ENCODE measurements at regions not wholly inside any gene's neighbourhood (a gene's known extent, or its start where the extent isn't known, plus 50 kb on each side); places are given as distances from the start of the nearest gene placed in this dataset.

GRCh38 chr4:126991965-126992364, 640.8 kb upstream of the INTU start:
- Histone ChIP-seq H3K4me1 (ENCODE audit: control insufficient read depth, extremely low read depth, insufficient read depth, low read length) (peaks cover under 1% of the 10 kb centered on the region), H3K4me2 (ENCODE audit: extremely low read depth, insufficient read depth, low read length) (no peak overlapping the region), H3K79me2 (ENCODE audit: control insufficient read depth, insufficient read depth, low read length) (no peaks in the 10 kb centered on the region), H3K9ac (ENCODE audit: insufficient read depth, low read length) (no peak overlapping the region), H3K27me3 (ENCODE audit: control insufficient read depth, insufficient read depth, low read length) (no peaks in the 10 kb centered on the region), H2AFZ (ENCODE audit: low read length) (no peak overlapping the region), H3K36me3 (ENCODE audit: control insufficient read depth, insufficient read depth, low read length) (no peaks in the 10 kb centered on the region), H3K4me3 (replicated peaks in 1 of 4; ENCODE audit: control extremely low read depth in 1 of 4, insufficient read depth in 1 of 4, low read depth in 3 of 4, low read length in 4 of 4) (no peak overlapping the region), H3K27ac (ENCODE audit: insufficient read depth, low read length) (no peak overlapping the region), H4K20me1 (ENCODE audit: control insufficient read depth, extremely low read depth, insufficient read depth, low read length) (no peaks in the 10 kb centered on the region), H3K9me3 (ENCODE audit: control insufficient read depth, insufficient read depth, low read depth, low read length) (no peaks in the 10 kb centered on the region)
- no peak for TF ChIP-seq CTCF (conservative IDR thresholded peaks at IDR 0.05 in 1 of 2, IDR thresholded peaks at IDR 0.05 in 1 of 2; ENCODE audit: low read depth in 1 of 2, low read length in 2 of 2)
- TF ChIP-seq EZH2 (IDR thresholded peaks at IDR 0.05; ENCODE audit: low read length, missing control alignments), result no peak
- peak; percentile 34 to 50 for DNase-seq (ENCODE audit: low read depth in 2 of 2)

GRCh38 chr4:126992910-126993309, 639.8 kb upstream of the INTU start:
- no peaks in the 10 kb centered on the region for H3K9me3 ChIP-seq (ENCODE audit: control insufficient read depth, insufficient read depth, low read depth, low read length)
- TF ChIP-seq CTCF (conservative IDR thresholded peaks at IDR 0.05 in 1 of 2, IDR thresholded peaks at IDR 0.05 in 1 of 2; ENCODE audit: low read depth in 1 of 2, low read length in 2 of 2), result no peak

DNA sequence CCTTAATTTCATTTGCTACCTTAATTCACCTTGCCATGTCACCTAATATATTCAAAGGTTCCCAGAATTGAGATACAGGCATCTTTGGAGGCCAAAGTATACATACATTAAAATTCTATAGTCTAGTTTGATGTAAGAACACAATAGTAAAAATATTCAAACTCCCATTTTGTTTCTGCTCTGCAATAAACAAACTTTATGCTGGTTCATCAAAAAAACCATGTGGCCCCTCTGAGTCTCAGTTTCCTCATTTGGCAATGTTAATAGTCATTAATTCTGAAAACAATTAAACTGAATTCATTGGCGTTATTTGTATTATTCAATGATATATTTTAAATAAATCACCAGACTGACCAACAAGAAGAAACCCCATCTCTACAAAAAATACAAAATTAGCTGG, 639.4 kb upstream of the INTU start:
- Histone ChIP-seq H3K27me3 (ENCODE audit: control insufficient read depth, insufficient read depth, low read length) (no peaks in the 10 kb centered on the region), H3K9ac (ENCODE audit: insufficient read depth, low read length) (no peak overlapping the region), H3K27ac (ENCODE audit: insufficient read depth, low read length) (no peak overlapping the region), H2AFZ (ENCODE audit: low read length) (no peak overlapping the region), H3K79me2 (ENCODE audit: control insufficient read depth, insufficient read depth, low read length) (no peaks in the 10 kb centered on the region), H3K4me3 (replicated peaks in 1 of 4; ENCODE audit: control extremely low read depth in 1 of 4, insufficient read depth in 1 of 4, low read depth in 3 of 4, low read length in 4 of 4) (no peak overlapping the region), H3K4me2 (ENCODE audit: extremely low read depth, insufficient read depth, low read length) (no peak overlapping the region), H3K9me3 (ENCODE audit: control insufficient read depth, insufficient read depth, low read depth, low read length) (no peaks in the 10 kb centered on the region), H3K4me1 (ENCODE audit: control insufficient read depth, extremely low read depth, insufficient read depth, low read length) (no peaks in the 10 kb centered on the region), H4K20me1 (ENCODE audit: control insufficient read depth, extremely low read depth, insufficient read depth, low read length) (no peaks in the 10 kb centered on the region), H3K36me3 (ENCODE audit: control insufficient read depth, insufficient read depth, low read length) (no peaks in the 10 kb centered on the region)
- TF ChIP-seq EZH2 (IDR thresholded peaks at IDR 0.05; ENCODE audit: low read length, missing control alignments) (no peak), CTCF (conservative IDR thresholded peaks at IDR 0.05 in 1 of 2, IDR thresholded peaks at IDR 0.05 in 1 of 2; ENCODE audit: low read depth in 1 of 2, low read length in 2 of 2) (no peak)
- DNase-seq (ENCODE audit: low read depth in 2 of 2), result no peak

More at GRCh38 chr4:126992910-126993309, 639.8 kb upstream of the INTU start:
- Histone ChIP-seq H3K4me1 (ENCODE audit: control insufficient read depth, extremely low read depth, insufficient read depth, low read length) (no peaks in the 10 kb centered on the region), H3K4me3 (replicated peaks in 1 of 4; ENCODE audit: control extremely low read depth in 1 of 4, insufficient read depth in 1 of 4, low read depth in 3 of 4, low read length in 4 of 4) (no peak overlapping the region), H3K27ac (ENCODE audit: insufficient read depth, low read length) (no peak overlapping the region), H3K36me3 (ENCODE audit: control insufficient read depth, insufficient read depth, low read length) (no peaks in the 10 kb centered on the region), H3K9ac (ENCODE audit: insufficient read depth, low read length) (no peak overlapping the region), H2AFZ (ENCODE audit: low read length) (no peak overlapping the region), H3K27me3 (ENCODE audit: control insufficient read depth, insufficient read depth, low read length) (no peaks in the 10 kb centered on the region), H3K4me2 (ENCODE audit: extremely low read depth, insufficient read depth, low read length) (no peak overlapping the region), H3K79me2 (ENCODE audit: control insufficient read depth, insufficient read depth, low read length) (no peaks in the 10 kb centered on the region), H4K20me1 (ENCODE audit: control insufficient read depth, extremely low read depth, insufficient read depth, low read length) (no peaks in the 10 kb centered on the region)
- DNase-seq (ENCODE audit: low read depth in 2 of 2), result no peak

Data from fibroblast of lung (primary cell).